Uterus (tissue), 3 donors: ENCODE measurements at regions not wholly inside any gene's neighbourhood (a gene's known extent, or its start where the extent isn't known, plus 50 kb on each side); places are given as distances from the start of the nearest gene placed in this dataset.

Experiments used
- DNase-seq, 2 donors: peaks; one replicate each; pipeline ENCODE4 v3.0.0-alpha.2; 2019 to 2020
- H3K27ac ChIP-seq, 2 donors: fragments of 200-600 bp; sonication (generic); 1 replicate in 1 of 2; 2 replicates in 1 of 2; pipeline ENCODE4 v1.5.1; 2016 to 2018
- H3K27me3 ChIP-seq, 2 donors: fragments of 200-600 bp; sonication (generic); one replicate each; pipeline ENCODE4 v1.5.1; 2018 to 2019; ENCODE audit warnings: control low read depth in 1 of 2
- H3K36me3 ChIP-seq, 2 donors: fragments of 200-600 bp; sonication (generic); one replicate each; pipeline ENCODE4 v1.5.1; 2019; ENCODE audit warnings: control low read depth in 1 of 2
- H3K4me1 ChIP-seq, 2 donors: fragments of 200-600 bp; sonication (generic); one replicate each; pipeline ENCODE4 v1.5.1; 2018 to 2019; ENCODE audit warnings: control low read depth in 1 of 2
- H3K4me3 ChIP-seq, 2 donors: fragments of 200-600 bp; sonication (generic); 1 replicate in 1 of 2; 2 replicates in 1 of 2; pipeline ENCODE4 v1.5.1; 2018 to 2019; ENCODE audit warnings: mild to moderate bottlenecking in 1 of 2
- H3K9me3 ChIP-seq, 2 donors: fragments of 200-600 bp; sonication (generic); one replicate each; pipeline ENCODE4 v1.5.1; 2019; ENCODE audit warnings: control low read depth in 1 of 2
- CTCF ChIP-seq, 4 experiments: fragments of 200-600 bp in 2 of 4; fragments of 450-650 bp in 2 of 4; sonication (generic) in 2 of 4; IDR thresholded peaks; one replicate each; pipeline ENCODE4 v1.5.1; 2016 to 2019; ENCODE audit warnings: antibody characterized with exemption in 4 of 4, mild to moderate bottlenecking in 2 of 4, moderate library complexity in 1 of 4
- POLR2A ChIP-seq, 2 donors: fragments of 450-650 bp; IDR thresholded peaks; one replicate each; pipeline ENCODE4 v1.6.1; 2016; ENCODE audit warnings: antibody characterized with exemption in 2 of 2, mild to moderate bottlenecking in 1 of 2, moderate library complexity in 1 of 2
- intact Hi-C: fragments of 100-400 bp; cut with DNase I; formaldehyde crosslinking; loops from one replicate; pipeline ENCODE4 v1.15.1; 2023; ENCODE audit warnings: low total_unique reads
- donor health status: DM: yes; HTN: yes; CAD: no.

- Histone ChIP-seq H3K4me3 (no peak overlapping the region), H3K4me1 (no peaks in the 10 kb centered on the region), H3K36me3 (no peaks in the 10 kb centered on the region), H3K27me3 (no peaks in the 10 kb centered on the region), H3K9me3 (no peaks in the 10 kb centered on the region), H3K27ac (no peak overlapping the region)
- intact Hi-C loops = no loop called here
- TF ChIP-seq CTCF (IDR thresholded peaks at IDR 0.05) = no peak
- TF ChIP-seq POLR2A (IDR thresholded peaks at IDR 0.05) = no peak
- no peak for DNase-seq
Observed at GRCh38 chr14:86166541-86166940, 636.6 kb downstream of the FLRT2 start.

GRCh38 chr14:86153480-86153879, 623.5 kb downstream of the FLRT2 start:
- DNase-seq = no peak
- Histone ChIP-seq H3K27ac (no peak overlapping the region), H3K9me3 (no peaks in the 10 kb centered on the region), H3K36me3 (no peaks in the 10 kb centered on the region), H3K4me1 (no peaks in the 10 kb centered on the region), H3K4me3 (no peak overlapping the region), H3K27me3 (no peaks in the 10 kb centered on the region)
- TF ChIP-seq POLR2A (IDR thresholded peaks at IDR 0.05) = no peak
- TF ChIP-seq CTCF (IDR thresholded peaks at IDR 0.05) = no peak
- intact Hi-C loops = no loop called here

GRCh38 chr14:86143248-86143647, 613.3 kb downstream of the FLRT2 start:
- TF ChIP-seq CTCF (IDR thresholded peaks at IDR 0.05) = no peak
- TF ChIP-seq POLR2A (IDR thresholded peaks at IDR 0.05) = no peak
- no peak overlapping the region for H3K27ac ChIP-seq
- no peaks in the 10 kb centered on the region for H3K4me1 ChIP-seq
- no peaks in the 10 kb centered on the region for H3K9me3 ChIP-seq
- no peaks in the 10 kb centered on the region for H3K36me3 ChIP-seq
- no peaks in the 10 kb centered on the region for H3K27me3 ChIP-seq
- no peak overlapping the region for H3K4me3 ChIP-seq
- no peak for DNase-seq
- intact Hi-C loops = no loop called here

GRCh38 chr14:86141966-86142365, 612.0 kb downstream of the FLRT2 start:
- Histone ChIP-seq H3K27ac (no peak overlapping the region), H3K27me3 (no peaks in the 10 kb centered on the region), H3K4me1 (no peaks in the 10 kb centered on the region), H3K4me3 (no peak overlapping the region), H3K36me3 (no peaks in the 10 kb centered on the region), H3K9me3 (no peaks in the 10 kb centered on the region)
- intact Hi-C loops = no loop called here
- DNase-seq = no peak
- TF ChIP-seq POLR2A (IDR thresholded peaks at IDR 0.05) = no peak
- TF ChIP-seq CTCF (IDR thresholded peaks at IDR 0.05) = no peak

GRCh38 chr14:86129426-86129825, 599.5 kb downstream of the FLRT2 start:
- intact Hi-C loops = no loop called here
- Histone ChIP-seq H3K36me3 (no peaks in the 10 kb centered on the region), H3K4me3 (no peak overlapping the region), H3K9me3 (no peaks in the 10 kb centered on the region), H3K4me1 (no peaks in the 10 kb centered on the region), H3K27ac (no peak overlapping the region), H3K27me3 (no peaks in the 10 kb centered on the region)
- no peak for DNase-seq
- TF ChIP-seq POLR2A (IDR thresholded peaks at IDR 0.05) (no peak), CTCF (IDR thresholded peaks at IDR 0.05) (no peak)
